NCI-H1092 (cell line): ENCODE measurements at regions not wholly inside any gene's neighbourhood (a gene's known extent, or its start where the extent isn't known, plus 50 kb on each side); places are given as distances from the start of the nearest gene placed in this dataset.

Experiments used
- DNase-seq: peaks from one replicate; lab custom pipeline; 2025; lab: John Stamatoyannopoulos, UW

GRCh38 chr3:168511428-168512014, 415.8 kb upstream of the GOLIM4 start:
- no peak for DNase-seq

GRCh38 chr3:168506589-168506988, 410.9 kb upstream of the GOLIM4 start:
- no peak for DNase-seq

GRCh38 chr3:168501570-168501969, 405.8 kb upstream of the GOLIM4 start:
- no peak for DNase-seq

GRCh38 chr3:168498194-168498593, 402.5 kb upstream of the GOLIM4 start:
- DNase-seq = no peak

- no peak for DNase-seq
Observed at GRCh38 chr3:168497741-168498140, 402.0 kb upstream of the GOLIM4 start.

GRCh38 chr3:168497183-168497582, 401.5 kb upstream of the GOLIM4 start:
- DNase-seq = no peak

- no peak for DNase-seq
Observed at GRCh38 chr3:168495932-168496331, 400.2 kb upstream of the GOLIM4 start.

GRCh38 chr3:168495270-168495669, 399.5 kb upstream of the GOLIM4 start:
- DNase-seq = no peak

GRCh38 chr3:168493412-168494205, 397.9 kb upstream of the GOLIM4 start:
- no peak for DNase-seq

GRCh38 chr3:168490981-168491380, 395.3 kb upstream of the GOLIM4 start:
- DNase-seq = no peak

GRCh38 chr3:168489301-168489700, 393.6 kb upstream of the GOLIM4 start:
- DNase-seq = no peak

GRCh38 chr3:168485936-168486335, 390.2 kb upstream of the GOLIM4 start:
- no peak for DNase-seq

- no peak for DNase-seq
Observed at GRCh38 chr3:168476360-168476980, 380.7 kb upstream of the GOLIM4 start.

GRCh38 chr3:168475704-168476103, 380.0 kb upstream of the GOLIM4 start:
- DNase-seq = no peak

- DNase-seq = no peak
Observed at GRCh38 chr3:168473334-168473890, 377.7 kb upstream of the GOLIM4 start.

- no peak for DNase-seq
Observed at GRCh38 chr3:168472783-168473182, 377.1 kb upstream of the GOLIM4 start.

GRCh38 chr3:168470380-168470779, 374.7 kb upstream of the GOLIM4 start:
- no peak for DNase-seq

- no peak for DNase-seq
Observed at GRCh38 chr3:168469436-168469835, 373.7 kb upstream of the GOLIM4 start.

- peak; percentile 5 for DNase-seq
Observed at GRCh38 chr3:168467115-168467714, 371.5 kb upstream of the GOLIM4 start.

GRCh38 chr3:168461793-168462192, 366.1 kb upstream of the GOLIM4 start:
- DNase-seq = no peak

GRCh38 chr3:168459226-168459784, 363.6 kb upstream of the GOLIM4 start:
- no peak for DNase-seq

- DNase-seq = peak; percentile 0
Observed at GRCh38 chr3:168457954-168458539, 362.3 kb upstream of the GOLIM4 start.
